H1 (cell line): ENCODE measurements at regions not wholly inside any gene's neighbourhood (a gene's known extent, or its start where the extent isn't known, plus 50 kb on each side); places are given as distances from the start of the nearest gene placed in this dataset.
"Not testable (repeated sequence)": the region's sequence is repeated elsewhere in the genome, so short reads cannot be mapped to it uniquely, and the experiment has no call there.

Experiments used
- CTCF ChIA-PET: fragments of 300-600 bp; sonication (Branson Sonifier 250); formaldehyde crosslinking; loops from one replicate; lab custom pipeline; 2021; ENCODE audit not compliant: partially characterized antibody; lab: Charles Lee
- POLR2A ChIA-PET: fragments of 300-600 bp; sonication (Branson Sonifier 250); formaldehyde crosslinking; loops from one replicate; lab custom pipeline; 2021; ENCODE audit warnings: inconsistent platforms; ENCODE audit not compliant: partially characterized antibody; lab: Charles Lee
- DNase-seq, 2 experiments: peaks; one replicate each; pipeline versions ENCODE4 v3.0.0 to v3.0.0-alpha.2; 2010 to 2022; ENCODE audit warnings: low spot score in 2 of 2, low read depth in 1 of 2, mixed read lengths in 1 of 2
- FAIRE-seq: peaks from 2 replicates; lab custom pipeline; 2011; peaks lifted over from hg19 to GRCh38; lab: Jason Lieb, UNC
- H2AFZ ChIP-seq: 2 replicates; pipeline ENCODE4 v1.8.1; 2012; ENCODE audit warnings: low read length, inconsistent platforms
- H2AK5ac ChIP-seq: 2 replicates; pipeline ENCODE4 v1.6.1; 2013; ENCODE audit warnings: low read depth, low read length
- H2BK120ac ChIP-seq: replicated peaks from 2 replicates; pipeline ENCODE3; 2013; ENCODE audit warnings: low read depth, low read length, inconsistent platforms
- H2BK12ac ChIP-seq: 2 replicates; pipeline ENCODE4 v1.6.1; 2013; ENCODE audit warnings: low read depth, low read length
- H2BK15ac ChIP-seq: 2 replicates; pipeline ENCODE4 v1.6.1; 2013; ENCODE audit warnings: low read length
- H2BK20ac ChIP-seq: 2 replicates; pipeline ENCODE4 v1.6.1; 2013; ENCODE audit warnings: low read length
- H2BK5ac ChIP-seq: 2 replicates; pipeline ENCODE4 v1.6.1; 2013; ENCODE audit warnings: low read depth, low read length
- H3K14ac ChIP-seq: 2 replicates; pipeline ENCODE4 v1.6.1; 2013; ENCODE audit warnings: inconsistent platforms; ENCODE audit not compliant: insufficient read length
- H3K18ac ChIP-seq: 2 replicates; pipeline ENCODE4 v1.6.1; 2013; ENCODE audit warnings: low read length; ENCODE audit errors: extremely low read depth
- H3K23ac ChIP-seq: 2 replicates; pipeline ENCODE4 v1.6.1; 2013; ENCODE audit warnings: inconsistent platforms; ENCODE audit not compliant: insufficient read length
- H3K23me2 ChIP-seq: 2 replicates; pipeline ENCODE4 v1.6.1; 2013; ENCODE audit warnings: low read depth, low read length
- H3K27ac ChIP-seq: 2 replicates; pipeline ENCODE4 v1.6.1; 2011; ENCODE audit warnings: low read depth, low read length, inconsistent platforms
- H3K27me3 ChIP-seq, 4 experiments: replicated peaks in 1 of 4; 1 replicate in 1 of 4; 2 replicates in 3 of 4; pipeline versions ENCODE4 v1.6.1 to v1.8.1; 2011 to 2013; ENCODE audit warnings: low read length in 3 of 4, mild to moderate bottlenecking in 3 of 4, inconsistent platforms in 2 of 4, mixed read lengths in 2 of 4, moderate library complexity in 1 of 4; ENCODE audit not compliant: control insufficient read depth in 3 of 4, insufficient read depth in 3 of 4; ENCODE audit errors: extremely low read depth in 1 of 4
- H3K36me3 ChIP-seq, 4 experiments: 2 replicates each; pipeline versions ENCODE4 v1.6.1 to v1.8.1; 2011 to 2013; ENCODE audit warnings: mild to moderate bottlenecking in 4 of 4, low read length in 3 of 4, moderate library complexity in 2 of 4, control low read depth in 1 of 4, inconsistent platforms in 1 of 4; ENCODE audit not compliant: insufficient read depth in 4 of 4, control insufficient read depth in 2 of 4
- H3K4ac ChIP-seq: replicated peaks from 2 replicates; pipeline ENCODE3; 2013; ENCODE audit warnings: low read length, low read depth, mixed read lengths, inconsistent platforms; ENCODE audit not compliant: insufficient read length
- H3K4me1 ChIP-seq, 4 experiments: replicated peaks in 1 of 4; 1 replicate in 1 of 4; 2 replicates in 3 of 4; pipeline versions ENCODE4 v1.6.1 to v1.8.1; 2011 to 2013; ENCODE audit warnings: low read length in 3 of 4, inconsistent platforms in 2 of 4, mixed read lengths in 1 of 4; ENCODE audit not compliant: insufficient read depth in 4 of 4, control insufficient read depth in 3 of 4
- H3K4me2 ChIP-seq, 2 experiments: 2 replicates each; pipeline versions ENCODE4 v1.6.1 to v1.8.1; 2011 to 2013; ENCODE audit warnings: low read depth in 2 of 2, low read length in 2 of 2, control low read depth in 1 of 2, inconsistent platforms in 1 of 2, mild to moderate bottlenecking in 1 of 2; ENCODE audit not compliant: insufficient read depth in 1 of 2
- H3K4me3 ChIP-seq, 4 experiments: fragments of 200-600, 300-600 bp in 1 of 4; sonication (generic), shearing (Covaris generic), sonication (Bioruptor Twin) in 1 of 4; 2 replicates each; pipeline versions ENCODE4 v1.5.1 to v1.8.1; 2011 to 2016; ENCODE audit warnings: low read length in 4 of 4, low read depth in 3 of 4, control low read depth in 2 of 4, inconsistent platforms in 2 of 4, mild to moderate bottlenecking in 2 of 4, mixed read lengths in 1 of 4, moderate library complexity in 1 of 4; ENCODE audit not compliant: insufficient read depth in 2 of 4; ENCODE audit errors: extremely low read depth in 1 of 4
- H3K56ac ChIP-seq: replicated peaks from 2 replicates; pipeline ENCODE3; 2013; ENCODE audit warnings: low read depth, mild to moderate bottlenecking, mixed read lengths, low read length, inconsistent platforms; ENCODE audit not compliant: insufficient read length
- H3K79me1 ChIP-seq: 2 replicates; pipeline ENCODE4 v1.6.1; 2013; ENCODE audit warnings: low read depth, low read length, control low read depth
- H3K79me2 ChIP-seq, 2 experiments: 2 replicates each; pipeline versions ENCODE4 v1.6.1 to v1.8.1; 2012 to 2013; ENCODE audit warnings: low read length in 2 of 2, mild to moderate bottlenecking in 2 of 2, inconsistent platforms in 1 of 2; ENCODE audit not compliant: insufficient read depth in 2 of 2, control insufficient read depth in 1 of 2
- H3K9ac ChIP-seq, 4 experiments: replicated peaks in 1 of 4; 1 replicate in 1 of 4; 2 replicates in 3 of 4; pipeline versions ENCODE4 v1.6.1 to v1.8.1; 2011 to 2013; ENCODE audit warnings: low read depth in 3 of 4, low read length in 3 of 4, control low read depth in 2 of 4, mild to moderate bottlenecking in 2 of 4, moderate library complexity in 2 of 4, inconsistent platforms in 1 of 4; ENCODE audit errors: extremely low read depth in 1 of 4
- H3K9me3 ChIP-seq, 2 experiments: 2 replicates each; pipeline versions ENCODE4 v1.6.1 to v1.8.1; 2012 to 2013; ENCODE audit warnings: mild to moderate bottlenecking in 2 of 2, moderate library complexity in 2 of 2, control low read depth in 1 of 2, inconsistent platforms in 1 of 2, low read depth in 1 of 2, low read length in 1 of 2, mixed read lengths in 1 of 2; ENCODE audit not compliant: insufficient read depth in 2 of 2
- H4K20me1 ChIP-seq, 2 experiments: replicated peaks in 1 of 2; 2 replicates each; pipeline versions ENCODE3 to v1.8.1; 2011 to 2013; ENCODE audit warnings: inconsistent platforms in 2 of 2, low read length in 2 of 2, mild to moderate bottlenecking in 1 of 2; ENCODE audit not compliant: insufficient read depth in 2 of 2, control insufficient read depth in 1 of 2
- H4K5ac ChIP-seq: 2 replicates; pipeline ENCODE4 v1.6.1; 2013; ENCODE audit warnings: low read length, low read depth, mixed read lengths, inconsistent platforms; ENCODE audit not compliant: insufficient read length
- H4K8ac ChIP-seq: 2 replicates; pipeline ENCODE4 v1.8.0; 2013; ENCODE audit warnings: mild to moderate bottlenecking, moderate library complexity, low read length, inconsistent platforms; ENCODE audit not compliant: insufficient read depth; ENCODE audit errors: extremely low read depth
- H4K91ac ChIP-seq: replicated peaks from 2 replicates; pipeline ENCODE3; 2013; ENCODE audit warnings: low read length, mixed read lengths, inconsistent platforms; ENCODE audit not compliant: insufficient read length
- whole genome bisulfite sequencing, 2 experiments: shearing (Covaris generic) in 1 of 2; methylation state at CpG; one replicate each; pipeline versions ENCODE4 v1.1.6 to v1.1.7; 2013 to 2015; ENCODE audit warnings: low lambda C conversion rate in 2 of 2, mixed read lengths in 2 of 2, inconsistent platforms in 1 of 2, low coverage in 1 of 2, missing lambda C conversion rate in 1 of 2; ENCODE audit not compliant: insufficient replicate concordance in 2 of 2, insufficient coverage in 1 of 2, insufficient read length in 1 of 2; ENCODE audit errors: extremely low coverage in 1 of 2, missing lambda C conversion rate in 1 of 2; 5-methylcytosine and 5-hydroxymethylcytosine counted together

- H4K20me1 ChIP-seq, H4K91ac ChIP-seq, H2BK12ac ChIP-seq, H3K23me2 ChIP-seq, H2BK20ac ChIP-seq, H2BK120ac ChIP-seq, H3K27ac ChIP-seq, H3K79me1 ChIP-seq, H4K8ac ChIP-seq, H3K9me3 ChIP-seq, H3K79me2 ChIP-seq, FAIRE-seq, H3K9ac ChIP-seq, POLR2A ChIA-PET, H2AK5ac ChIP-seq, H3K56ac ChIP-seq, H2BK15ac ChIP-seq, H3K4me1 ChIP-seq, H2BK5ac ChIP-seq, H3K4ac ChIP-seq, H3K4me2 ChIP-seq, H3K18ac ChIP-seq, H3K36me3 ChIP-seq, H3K4me3 ChIP-seq, H2AFZ ChIP-seq, H3K27me3 ChIP-seq, H3K23ac ChIP-seq, CTCF ChIA-PET, DNase-seq, H4K5ac ChIP-seq, H3K14ac ChIP-seq: not testable (repeated sequence)
- 88% methylated on average over 7 of the region's 8 CpGs; no CpG with 5 or more reads in 1 of the 2 experiments for WGBS, 2 experiments
Observed at GRCh38 chr5:21496056-21496455, 1357.1 kb downstream of the CDH12 start.

GRCh38 chr5:21495235-21495634, 1357.9 kb downstream of the CDH12 start:
- H4K5ac ChIP-seq, POLR2A ChIA-PET, H4K91ac ChIP-seq, H2AFZ ChIP-seq, H3K36me3 ChIP-seq, H3K56ac ChIP-seq, H3K14ac ChIP-seq, DNase-seq, FAIRE-seq, H3K27me3 ChIP-seq, H3K27ac ChIP-seq, H4K8ac ChIP-seq, H2AK5ac ChIP-seq, CTCF ChIA-PET, H2BK12ac ChIP-seq, H2BK20ac ChIP-seq, H3K79me2 ChIP-seq, H3K18ac ChIP-seq, H2BK120ac ChIP-seq, H3K79me1 ChIP-seq, H4K20me1 ChIP-seq, H3K9me3 ChIP-seq, H2BK5ac ChIP-seq, H3K9ac ChIP-seq, H3K4me3 ChIP-seq, H3K23me2 ChIP-seq, H3K4ac ChIP-seq, H3K4me1 ChIP-seq, H3K23ac ChIP-seq, H2BK15ac ChIP-seq, H3K4me2 ChIP-seq: not testable (repeated sequence)
- 98% methylated on average over 6 of the region's 6 CpGs; no CpG with 5 or more reads in 1 of the 2 experiments for WGBS, 2 experiments
